ENCODE measurements at regions not wholly inside any gene's neighbourhood (a gene's known extent, or its start where the extent isn't known, plus 50 kb on each side); places are given as distances from the start of the nearest gene placed in this dataset.

- H3K4me1 ChIP-seq (ENCODE audit: control insufficient read depth in 3 of 3, insufficient read depth in 2 of 3, low read depth in 1 of 3, low read length in 2 of 3) = no peaks in the 10 kb centered on the region
- WGBS, 3 donors = 16 to 49% (median 18%) methylated on average over 1 of the region's 1 CpG
- FAIRE-seq (no peak), DNase-seq (no peak)
- no peak overlapping the region for H3K27ac ChIP-seq (ENCODE audit: low read depth in 1 of 3, low read length in 2 of 3)
- peaks cover 0 to 4% of the 10 kb centered on the region in 2 donors for H3K9me3 ChIP-seq (ENCODE audit: control insufficient read depth in 2 of 2, insufficient read depth in 1 of 2, low read depth in 1 of 2, low read length in 1 of 2)
- H3K4me3 ChIP-seq (ENCODE audit: low read depth in 1 of 3, low read length in 3 of 3) = no peak overlapping the region
- H3K27me3 ChIP-seq (ENCODE audit: control insufficient read depth in 3 of 3, insufficient read depth in 3 of 3, low read length in 3 of 3) = no peaks in the 10 kb centered on the region
- H3K36me3 ChIP-seq (ENCODE audit: control insufficient read depth in 3 of 3, insufficient read depth in 2 of 3, low read depth in 1 of 3, low read length in 3 of 3) = no peaks in the 10 kb centered on the region
Observed at GRCh38 chr14:26157517-26157916, 440.3 kb downstream of the NOVA1 start.

- DNase-seq (no peak), FAIRE-seq (no peak)
- H3K4me3 ChIP-seq (ENCODE audit: low read depth in 1 of 3, low read length in 3 of 3) = no peak overlapping the region
- 56 to 65% (median 63%) methylated on average over 2 of the region's 2 CpGs for WGBS, 3 donors
- no peak overlapping the region for H3K27ac ChIP-seq (ENCODE audit: low read depth in 1 of 3, low read length in 2 of 3)
- H3K27me3 ChIP-seq (ENCODE audit: control insufficient read depth in 3 of 3, insufficient read depth in 3 of 3, low read length in 3 of 3) = peaks cover 0 to 2% (median 0%) of the 10 kb centered on the region in 3 donors
- H3K4me1 ChIP-seq (ENCODE audit: control insufficient read depth in 3 of 3, insufficient read depth in 2 of 3, low read depth in 1 of 3, low read length in 2 of 3) = no peaks in the 10 kb centered on the region
- no peaks in the 10 kb centered on the region for H3K36me3 ChIP-seq (ENCODE audit: control insufficient read depth in 3 of 3, insufficient read depth in 2 of 3, low read depth in 1 of 3, low read length in 3 of 3)
- H3K9me3 ChIP-seq (ENCODE audit: control insufficient read depth in 2 of 2, insufficient read depth in 1 of 2, low read depth in 1 of 2, low read length in 1 of 2) = no peaks in the 10 kb centered on the region
Observed at GRCh38 chr14:26143057-26143456, 454.8 kb downstream of the NOVA1 start.

GRCh38 chr14:26138764-26139445, 458.9 kb downstream of the NOVA1 start:
- no peak overlapping the region for H3K4me3 ChIP-seq (ENCODE audit: low read depth in 1 of 3, low read length in 3 of 3)
- 18 to 46% (median 32%) methylated on average over 2 of the region's 2 CpGs for WGBS, 3 donors
- H3K27me3 ChIP-seq (ENCODE audit: control insufficient read depth in 3 of 3, insufficient read depth in 3 of 3, low read length in 3 of 3) = peaks cover 0 to 2% (median 0%) of the 10 kb centered on the region in 3 donors
- FAIRE-seq (no peak), DNase-seq (peak; percentile 1 to 50)
- no peaks in the 10 kb centered on the region for H3K9me3 ChIP-seq (ENCODE audit: control insufficient read depth in 2 of 2, insufficient read depth in 1 of 2, low read depth in 1 of 2, low read length in 1 of 2)
- H3K27ac ChIP-seq (ENCODE audit: low read depth in 1 of 3, low read length in 2 of 3) = no peak overlapping the region
- H3K36me3 ChIP-seq (ENCODE audit: control insufficient read depth in 3 of 3, insufficient read depth in 2 of 3, low read depth in 1 of 3, low read length in 3 of 3) = no peaks in the 10 kb centered on the region
- no peaks in the 10 kb centered on the region for H3K4me1 ChIP-seq (ENCODE audit: control insufficient read depth in 3 of 3, insufficient read depth in 2 of 3, low read depth in 1 of 3, low read length in 2 of 3)

GRCh38 chr14:26137161-26137560, 460.7 kb downstream of the NOVA1 start:
- H3K27me3 ChIP-seq (ENCODE audit: control insufficient read depth in 3 of 3, insufficient read depth in 3 of 3, low read length in 3 of 3) = no peaks in the 10 kb centered on the region
- no peaks in the 10 kb centered on the region for H3K4me1 ChIP-seq (ENCODE audit: control insufficient read depth in 3 of 3, insufficient read depth in 2 of 3, low read depth in 1 of 3, low read length in 2 of 3)
- 17 to 55% (median 49%) methylated on average over 1 of the region's 1 CpG for WGBS, 3 donors
- H3K9me3 ChIP-seq (ENCODE audit: control insufficient read depth in 2 of 2, insufficient read depth in 1 of 2, low read depth in 1 of 2, low read length in 1 of 2) = peaks cover 0 to 1% of the 10 kb centered on the region in 2 donors
- no peak overlapping the region for H3K27ac ChIP-seq (ENCODE audit: low read depth in 1 of 3, low read length in 2 of 3)
- no peaks in the 10 kb centered on the region for H3K36me3 ChIP-seq (ENCODE audit: control insufficient read depth in 3 of 3, insufficient read depth in 2 of 3, low read depth in 1 of 3, low read length in 3 of 3)
- H3K4me3 ChIP-seq (ENCODE audit: low read depth in 1 of 3, low read length in 3 of 3) = no peak overlapping the region
- DNase-seq (no peak), FAIRE-seq (no peak)

- no peak for DNase-seq
- no peaks in the 10 kb centered on the region for H3K27me3 ChIP-seq (ENCODE audit: control insufficient read depth in 3 of 3, insufficient read depth in 3 of 3, low read length in 3 of 3)
- H3K27ac ChIP-seq (ENCODE audit: low read depth in 1 of 3, low read length in 2 of 3) = no peak overlapping the region
- H3K4me1 ChIP-seq (ENCODE audit: control insufficient read depth in 3 of 3, insufficient read depth in 2 of 3, low read depth in 1 of 3, low read length in 2 of 3) = no peaks in the 10 kb centered on the region
- FAIRE-seq = no peak
- H3K36me3 ChIP-seq (ENCODE audit: control insufficient read depth in 3 of 3, insufficient read depth in 2 of 3, low read depth in 1 of 3, low read length in 3 of 3) = no peaks in the 10 kb centered on the region
- H3K4me3 ChIP-seq (ENCODE audit: low read depth in 1 of 3, low read length in 3 of 3) = no peak overlapping the region
- H3K9me3 ChIP-seq (ENCODE audit: control insufficient read depth in 2 of 2, insufficient read depth in 1 of 2, low read depth in 1 of 2, low read length in 1 of 2) = peaks cover 0 to 1% of the 10 kb centered on the region in 2 donors
Observed at GRCh38 chr14:26132061-26132645, 465.7 kb downstream of the NOVA1 start.

- no peak for FAIRE-seq
- Histone ChIP-seq H3K9me3 (ENCODE audit: control insufficient read depth in 2 of 2, insufficient read depth in 1 of 2, low read depth in 1 of 2, low read length in 1 of 2) (peaks cover 0 to 1% of the 10 kb centered on the region in 2 donors), H3K4me1 (ENCODE audit: control insufficient read depth in 3 of 3, insufficient read depth in 2 of 3, low read depth in 1 of 3, low read length in 2 of 3) (no peaks in the 10 kb centered on the region), H3K27ac (ENCODE audit: low read depth in 1 of 3, low read length in 2 of 3) (no peak overlapping the region), H3K36me3 (ENCODE audit: control insufficient read depth in 3 of 3, insufficient read depth in 2 of 3, low read depth in 1 of 3, low read length in 3 of 3) (no peaks in the 10 kb centered on the region), H3K4me3 (ENCODE audit: low read depth in 1 of 3, low read length in 3 of 3) (no peak overlapping the region), H3K27me3 (ENCODE audit: control insufficient read depth in 3 of 3, insufficient read depth in 3 of 3, low read length in 3 of 3) (no peaks in the 10 kb centered on the region)
- WGBS, 3 donors = 77 to 94% (median 84%) methylated on average over 1 of the region's 1 CpG
- DNase-seq = no peak
Observed at GRCh38 chr14:26130690-26131089, 467.1 kb downstream of the NOVA1 start.

GRCh38 chr14:26128931-26129671, 468.7 kb downstream of the NOVA1 start:
- Histone ChIP-seq H3K9me3 (ENCODE audit: control insufficient read depth in 2 of 2, insufficient read depth in 1 of 2, low read depth in 1 of 2, low read length in 1 of 2) (peaks cover 0 to 1% of the 10 kb centered on the region in 2 donors), H3K4me3 (ENCODE audit: low read depth in 1 of 3, low read length in 3 of 3) (no peak overlapping the region), H3K27me3 (ENCODE audit: control insufficient read depth in 3 of 3, insufficient read depth in 3 of 3, low read length in 3 of 3) (no peaks in the 10 kb centered on the region), H3K36me3 (ENCODE audit: control insufficient read depth in 3 of 3, insufficient read depth in 2 of 3, low read depth in 1 of 3, low read length in 3 of 3) (no peaks in the 10 kb centered on the region), H3K27ac (ENCODE audit: low read depth in 1 of 3, low read length in 2 of 3) (no peak overlapping the region), H3K4me1 (ENCODE audit: control insufficient read depth in 3 of 3, insufficient read depth in 2 of 3, low read depth in 1 of 3, low read length in 2 of 3) (no peaks in the 10 kb centered on the region)
- DNase-seq (peak in 1 of 2 donors; percentile 2), FAIRE-seq (no peak)
- 59 to 85% (median 78%) methylated on average over 4 of the region's 4 CpGs for WGBS, 3 donors

- 14 to 44% (median 26%) methylated on average over 2 of the region's 2 CpGs for WGBS, 3 donors
- no peak for DNase-seq
- H3K9me3 ChIP-seq (ENCODE audit: control insufficient read depth in 2 of 2, insufficient read depth in 1 of 2, low read depth in 1 of 2, low read length in 1 of 2) = no peaks in the 10 kb centered on the region
- no peaks in the 10 kb centered on the region for H3K27me3 ChIP-seq (ENCODE audit: control insufficient read depth in 3 of 3, insufficient read depth in 3 of 3, low read length in 3 of 3)
- FAIRE-seq = no peak
- no peaks in the 10 kb centered on the region for H3K36me3 ChIP-seq (ENCODE audit: control insufficient read depth in 3 of 3, insufficient read depth in 2 of 3, low read depth in 1 of 3, low read length in 3 of 3)
- no peaks in the 10 kb centered on the region for H3K4me1 ChIP-seq (ENCODE audit: control insufficient read depth in 3 of 3, insufficient read depth in 2 of 3, low read depth in 1 of 3, low read length in 2 of 3)
- H3K4me3 ChIP-seq (ENCODE audit: low read depth in 1 of 3, low read length in 3 of 3) = no peak overlapping the region
- no peak overlapping the region for H3K27ac ChIP-seq (ENCODE audit: low read depth in 1 of 3, low read length in 2 of 3)
Observed at GRCh38 chr14:26124896-26125438, 472.9 kb downstream of the NOVA1 start.

Data from small intestine (tissue), 7 donors.